IMR-90 (cell line): ENCODE measurements at regions not wholly inside any gene's neighbourhood (a gene's known extent, or its start where the extent isn't known, plus 50 kb on each side); places are given as distances from the start of the nearest gene placed in this dataset.

Experiments used
- ATAC-seq: fragments of 200-7000 bp; cut with Tn5 transposase; 2 replicates; pipeline ENCODE4 v1.9.1; 2020; ENCODE audit warnings: low read depth, mild to moderate bottlenecking, moderate library complexity
- BruUV-seq: library from RNA; stranded (reverse); fragments of 400-500 nt; replicated peaks from 2 replicates; lab custom pipeline; 2021; lab: Mats Ljungman, UMichigan
- CTCF ChIA-PET: fragments of 300-600 bp; formaldehyde crosslinking; extraction: SDS; loops from one replicate; lab custom pipeline; 2021; ENCODE audit warnings: antibody characterized with exemption; lab: Yijun Ruan, JAX
- POLR2A ChIA-PET: fragments of 300-600 bp; sonication (Branson Sonifier 250); formaldehyde crosslinking; loops from one replicate; lab custom pipeline; 2022; ENCODE audit warnings: antibody characterized with exemption; ENCODE audit not compliant: unreplicated experiment; lab: Charles Lee
- DNase-seq: peaks from one replicate; pipeline ENCODE4 v3.0.0; 2013
- H2AFZ ChIP-seq: replicated peaks from 2 replicates; pipeline ENCODE3; 2013; ENCODE audit warnings: low read length, mild to moderate bottlenecking; ENCODE audit not compliant: poor library complexity
- H2AK5ac ChIP-seq: 2 replicates; pipeline ENCODE4 v1.6.1; 2013; ENCODE audit warnings: low read depth, low read length, inconsistent platforms
- H2AK9ac ChIP-seq: replicated peaks from 2 replicates; pipeline ENCODE3; 2013; ENCODE audit warnings: mild to moderate bottlenecking, low read depth, low read length, moderate library complexity; ENCODE audit not compliant: poor library complexity
- H2BK120ac ChIP-seq: 2 replicates; pipeline ENCODE4 v1.6.1; 2013; ENCODE audit warnings: low read depth, low read length, inconsistent platforms
- H2BK15ac ChIP-seq: 3 replicates; pipeline ENCODE4 v1.6.1; 2013; ENCODE audit warnings: low read depth, low read length, inconsistent platforms
- H2BK20ac ChIP-seq: 2 replicates; pipeline ENCODE4 v1.6.1; 2013; ENCODE audit warnings: low read depth, mild to moderate bottlenecking, inconsistent platforms, low read length, moderate library complexity
- H2BK5ac ChIP-seq: 2 replicates; pipeline ENCODE4 v1.6.1; 2013; ENCODE audit warnings: mild to moderate bottlenecking, low read depth, low read length, inconsistent platforms; ENCODE audit not compliant: poor library complexity, severe bottlenecking
- H3K14ac ChIP-seq: replicated peaks from 2 replicates; pipeline ENCODE4 v1.6.1; 2013; ENCODE audit warnings: low read depth, low read length, inconsistent platforms
- H3K18ac ChIP-seq: 2 replicates; pipeline ENCODE4 v1.6.1; 2013; ENCODE audit warnings: low read depth, low read length, control low read depth
- H3K23ac ChIP-seq: 2 replicates; pipeline ENCODE4 v1.6.1; 2013; ENCODE audit warnings: low read depth, low read length, inconsistent platforms
- H3K27ac ChIP-seq: 2 replicates; pipeline ENCODE4 v1.5.1; 2013; ENCODE audit warnings: mild to moderate bottlenecking, control low read depth, low read length; ENCODE audit not compliant: insufficient read depth
- H3K27me3 ChIP-seq: 2 replicates; pipeline ENCODE4 v1.6.1; 2013; ENCODE audit warnings: low read length; ENCODE audit not compliant: control insufficient read depth, insufficient read depth
- H3K36me3 ChIP-seq: 2 replicates; pipeline ENCODE4 v1.6.1; 2013; ENCODE audit warnings: low read length, mixed read lengths; ENCODE audit not compliant: control insufficient read depth, insufficient read depth
- H3K4ac ChIP-seq: 2 replicates; pipeline ENCODE4 v1.6.1; 2013; ENCODE audit warnings: low read depth, low read length, inconsistent platforms
- H3K4me1 ChIP-seq: 2 replicates; pipeline ENCODE4 v1.6.1; 2013; ENCODE audit warnings: low read length, mixed read lengths; ENCODE audit not compliant: control insufficient read depth, insufficient read depth
- H3K4me2 ChIP-seq: 2 replicates; pipeline ENCODE4 v1.6.1; 2013; ENCODE audit warnings: low read depth, mild to moderate bottlenecking, control low read depth, low read length, moderate library complexity
- H3K4me3 ChIP-seq: 2 replicates; pipeline ENCODE4 v1.5.1; 2013; ENCODE audit warnings: low read depth, mild to moderate bottlenecking, control low read depth, low read length, moderate library complexity; ENCODE audit not compliant: insufficient read depth
- H3K56ac ChIP-seq: 2 replicates; pipeline ENCODE4 v1.6.1; 2013; ENCODE audit warnings: low read length, inconsistent platforms; ENCODE audit not compliant: insufficient read depth; ENCODE audit errors: extremely low read depth
- H3K79me1 ChIP-seq, 2 experiments: 2 replicates each; pipeline ENCODE4 v1.6.1; 2013; ENCODE audit warnings: low read length in 2 of 2, inconsistent platforms in 1 of 2, low read depth in 1 of 2
- H3K9ac ChIP-seq: 2 replicates; pipeline ENCODE4 v1.6.1; 2013; ENCODE audit warnings: low read depth, low read length, control low read depth
- H3K9me1 ChIP-seq: 2 replicates; pipeline ENCODE4 v1.6.1; 2013; ENCODE audit warnings: low read length, inconsistent platforms; ENCODE audit not compliant: insufficient read depth
- H3K9me3 ChIP-seq: 2 replicates; pipeline ENCODE4 v1.6.1; 2013; ENCODE audit warnings: low read length; ENCODE audit not compliant: control insufficient read depth, insufficient read depth
- H4K20me1 ChIP-seq: 2 replicates; pipeline ENCODE4 v1.6.1; 2013; ENCODE audit warnings: low read length, inconsistent platforms; ENCODE audit not compliant: insufficient read depth
- H4K5ac ChIP-seq: 2 replicates; pipeline ENCODE4 v1.6.1; 2013; ENCODE audit warnings: mild to moderate bottlenecking, low read depth, low read length, control low read depth
- H4K8ac ChIP-seq, 2 experiments: 2 replicates each; pipeline ENCODE4 v1.6.1; 2013; ENCODE audit warnings: low read depth in 2 of 2, low read length in 2 of 2, control low read depth in 1 of 2, inconsistent platforms in 1 of 2
- H4K91ac ChIP-seq: 2 replicates; pipeline ENCODE4 v1.6.1; 2013; ENCODE audit warnings: low read depth, low read length, inconsistent platforms; ENCODE audit not compliant: insufficient read depth
- MAFK ChIP-seq: IDR thresholded peaks from 2 replicates; pipeline ENCODE4 v1.6.1; 2012; ENCODE audit warnings: low read depth, low read length, improper control_type of control experiment
- RFX5 ChIP-seq: IDR thresholded peaks from 2 replicates; pipeline ENCODE4 v1.8.0; 2012; ENCODE audit warnings: low read depth, mild to moderate bottlenecking, low read length, moderate library complexity
- WGBS, 2 experiments: methylation state at CpG; one replicate each; pipeline versions ENCODE4 v1.1.5 to v1.1.7; 2013; ENCODE audit warnings: missing lambda C conversion rate in 2 of 2; ENCODE audit not compliant: insufficient read length in 1 of 2; ENCODE audit errors: extremely low coverage in 2 of 2; 5-methylcytosine and 5-hydroxymethylcytosine counted together
- dilution Hi-C: fragments of 300-500 bp; cut with HindIII; formaldehyde crosslinking; loops from one replicate; pipeline ENCODE4 v1.14.3; 2018; ENCODE audit warnings: low sequenced_read_pairs; ENCODE audit not compliant: unreplicated experiment
- in situ Hi-C: fragments of 300-500 bp; cut with MboI; formaldehyde crosslinking; loops from 3 replicates; pipeline ENCODE4 v1.14.3; 2019; ENCODE audit warnings: low sequenced_read_pairs, inconsistent platforms, mixed read lengths
- intact Hi-C: fragments of 100-400 bp; cut with micrococcal nuclease; formaldehyde crosslinking; loops from 2 replicates; pipeline ENCODE4 v1.10.0; 2022

DNA sequence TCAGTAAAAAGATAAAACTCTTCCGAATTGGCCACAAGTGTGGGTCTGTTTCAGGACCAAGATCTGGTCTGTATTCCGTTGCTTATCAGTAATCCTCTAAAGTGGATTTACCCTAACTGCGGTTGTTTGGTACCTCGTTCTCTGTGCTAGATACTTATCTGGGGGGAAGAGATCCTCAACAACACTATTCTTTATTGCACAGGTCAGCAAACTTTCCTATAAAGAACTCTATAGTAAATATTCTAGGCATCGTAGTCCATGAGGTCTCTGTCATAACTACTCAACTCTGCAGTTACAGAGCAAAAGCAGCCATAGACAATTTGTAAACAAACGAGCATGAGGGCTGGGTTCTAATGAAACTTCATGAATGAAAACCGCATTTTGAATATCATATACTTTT is 335.8 kb upstream of the KIF2A start:
- POLR2A ChIA-PET: no interaction called here
- in situ Hi-C loops: no loop called here

More for the DNA sequence above, 335.8 kb upstream of the KIF2A start:
- Histone ChIP-seq H3K23ac (no peak overlapping the region), H4K5ac (no peak overlapping the region), H3K56ac (no peak overlapping the region), H3K9me3 (no peaks in the 10 kb centered on the region), H2AK9ac (no peak overlapping the region), H3K4me3 (no peak overlapping the region), H3K9ac (no peak overlapping the region), H3K36me3 (no peaks in the 10 kb centered on the region), H3K4me1 (no peaks in the 10 kb centered on the region), H4K20me1 (no peaks in the 10 kb centered on the region), H2BK5ac (no peak overlapping the region), H3K18ac (no peak overlapping the region), H2AK5ac (no peak overlapping the region), H3K27ac (no peak overlapping the region), H3K79me1 (no peaks in the 10 kb centered on the region), H3K4ac (no peak overlapping the region), H2BK15ac (no peak overlapping the region), H2AFZ (no peak overlapping the region), H3K27me3 (no peaks in the 10 kb centered on the region), H3K9me1 (no peaks in the 10 kb centered on the region; the same call in 1 of the 2 replicates), H2BK20ac (no peak overlapping the region), H4K91ac (no peak overlapping the region), H3K4me2 (no peak overlapping the region), H2BK120ac (no peak overlapping the region), H4K8ac (no peak overlapping the region), H3K14ac (no peak overlapping the region)
- CTCF ChIA-PET: no interaction called here
- intact Hi-C loops: no loop called here
- dilution Hi-C loops: no loop called here
- WGBS, 2 experiments: no CpG with 5 or more reads among the region's 7 CpGs
- no TSS peak for BruUV-seq
- DNase-seq (no peak), ATAC-seq (no peak)
- TF ChIP-seq RFX5 (no peak), MAFK (peak; percentile 44; the same call in 1 of the 2 replicates)
